DLD1 (cell line): ENCODE measurements at regions not wholly inside any gene's neighbourhood (a gene's known extent, or its start where the extent isn't known, plus 50 kb on each side); places are given as distances from the start of the nearest gene placed in this dataset.

Experiments used
- in situ Hi-C: cut with HindIII; loops from 2 replicates; pipeline ENCODE4 v1.10.0; 2017; ENCODE audit warnings: low sequenced_read_pairs

DNA sequence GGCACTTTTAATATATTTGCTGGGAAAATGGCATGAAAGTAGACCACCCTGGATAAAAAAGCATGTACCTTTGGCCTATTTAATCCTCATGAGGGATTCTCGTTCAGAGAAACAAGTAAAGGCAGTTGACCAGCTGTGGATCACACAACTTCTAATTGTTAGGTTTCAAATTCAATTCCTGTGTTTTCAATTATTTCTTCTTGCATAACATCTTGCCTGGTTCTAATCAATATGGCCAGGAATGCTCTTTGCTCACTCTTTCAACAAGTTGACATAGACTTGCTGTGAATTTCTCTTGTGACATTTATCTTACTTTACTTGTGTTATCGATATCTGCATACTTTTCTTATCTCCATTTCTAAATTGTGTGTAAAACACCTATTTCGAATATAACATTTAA, 211.8 kb downstream of the SLC7A11 start:
- in situ Hi-C loops = no loop called here

DNA sequence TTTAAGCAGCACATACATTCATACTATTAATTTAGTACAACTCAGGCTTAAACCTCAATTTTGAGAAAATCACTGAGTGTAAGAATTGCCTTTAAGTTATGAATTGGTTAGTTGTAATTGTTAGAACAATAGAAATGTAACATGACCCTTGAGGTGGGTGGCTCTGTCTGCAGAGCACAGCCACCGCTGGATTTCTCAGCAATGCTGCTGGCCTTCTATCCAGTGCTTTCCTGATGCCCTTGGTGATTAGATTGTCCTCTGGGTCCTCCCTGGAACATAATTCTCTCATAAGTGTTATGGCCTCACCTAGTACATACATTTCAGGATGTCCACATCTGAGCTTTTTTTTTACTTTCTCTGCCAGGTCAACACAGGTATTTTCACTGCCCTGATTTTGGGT, 213.2 kb downstream of the SLC7A11 start:
- in situ Hi-C loops = no loop called here

DNA sequence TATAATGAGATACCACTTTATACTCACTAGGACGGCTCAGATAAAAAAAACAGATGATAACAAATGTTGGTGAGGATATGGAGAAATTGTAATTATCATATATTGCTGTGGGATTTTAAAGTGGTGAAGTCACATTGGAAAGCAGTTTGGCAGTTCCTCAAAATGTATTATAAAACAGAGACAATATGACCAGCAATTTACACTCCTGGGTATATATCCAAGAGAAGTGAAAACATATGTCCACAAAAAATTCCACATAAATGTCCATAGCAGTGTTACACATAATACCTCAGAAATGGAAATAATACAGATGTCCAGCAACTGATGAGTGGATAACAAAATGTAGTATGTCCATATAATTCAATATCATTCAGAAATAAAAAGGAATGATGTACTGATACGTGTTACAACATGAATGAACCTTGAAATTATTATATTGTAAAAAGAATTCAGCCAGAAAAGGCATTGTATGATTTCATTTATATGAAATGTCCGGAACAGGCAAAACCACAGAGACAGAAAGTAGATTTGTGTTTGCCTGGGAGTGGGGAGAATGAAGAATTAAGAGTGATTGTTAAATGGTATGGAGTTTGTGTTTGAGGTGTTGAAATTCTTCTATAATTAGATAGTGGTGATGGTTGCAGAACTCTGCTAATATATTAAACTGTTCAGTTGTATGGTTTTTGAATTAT, 220.9 kb downstream of the SLC7A11 start:
- in situ Hi-C loops = no loop called here

DNA sequence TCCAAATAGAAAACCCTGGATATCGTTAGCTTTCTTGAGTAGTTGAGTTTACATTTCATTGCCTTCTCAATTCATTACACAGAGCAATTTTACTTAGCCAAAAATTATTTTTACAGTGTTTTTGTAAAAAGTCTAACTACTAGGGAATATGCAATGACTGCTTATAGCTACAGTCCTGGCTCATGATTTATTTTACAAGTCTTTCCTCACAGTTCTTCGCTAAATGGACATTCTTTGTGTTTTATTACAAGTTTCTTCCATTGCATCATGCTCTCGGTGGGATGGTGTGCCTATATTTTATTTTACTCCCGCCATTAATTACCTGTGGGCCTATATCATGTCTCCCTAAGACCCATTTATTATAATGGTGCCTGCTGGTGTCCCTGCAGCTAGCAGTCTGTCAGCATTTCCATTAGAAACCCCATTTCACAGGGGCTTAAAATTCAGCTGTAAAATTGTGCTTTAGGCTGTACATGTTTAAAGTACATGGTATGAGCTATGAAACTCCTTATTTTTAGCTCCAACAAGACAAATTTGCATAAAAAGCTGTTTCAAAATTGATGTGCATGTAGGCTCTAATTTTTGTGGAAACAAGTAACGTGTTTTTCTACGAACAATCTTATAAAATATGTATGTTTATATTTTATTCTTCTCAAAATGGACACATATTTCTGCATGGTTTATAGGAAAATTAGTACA, 227.4 kb downstream of the SLC7A11 start:
- in situ Hi-C loops = no loop called here

DNA sequence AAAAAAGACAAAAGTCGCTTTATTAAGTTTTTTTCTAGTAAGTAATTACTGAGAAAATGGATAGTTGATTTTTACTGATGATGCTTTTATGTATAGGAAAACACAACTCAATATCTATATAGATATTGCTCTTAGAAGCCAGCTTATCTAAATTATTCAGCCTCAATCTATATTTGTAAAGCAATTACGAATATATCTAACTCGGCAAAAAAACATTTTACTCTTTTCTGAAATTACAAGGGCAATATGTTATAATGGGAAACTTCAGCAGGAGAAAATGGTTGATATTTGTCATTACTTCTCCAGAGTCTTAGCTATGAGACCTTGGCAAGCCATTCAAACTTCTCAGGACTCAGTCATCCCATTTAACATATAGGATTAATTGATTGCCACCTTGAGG, 228.5 kb downstream of the SLC7A11 start:
- in situ Hi-C loops = no loop called here

DNA sequence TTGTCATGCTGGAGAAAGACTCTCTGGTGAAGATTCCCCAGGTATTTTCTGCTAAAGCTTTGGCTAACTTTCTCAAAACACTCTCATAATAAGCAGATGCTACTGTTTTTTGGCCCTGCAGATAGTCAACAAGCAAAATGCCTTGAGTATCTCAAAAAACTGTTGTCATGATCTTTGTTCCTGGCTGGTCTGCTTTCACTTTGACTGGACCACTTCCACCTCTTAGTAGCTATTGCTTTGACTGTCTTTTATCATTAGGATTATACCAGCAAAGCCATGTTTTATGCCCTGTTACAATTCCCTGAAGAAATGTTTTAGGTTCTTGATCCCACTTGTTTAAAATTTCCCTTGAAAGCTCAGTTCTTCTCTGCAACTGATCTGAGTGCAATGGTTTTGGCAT, 231.5 kb downstream of the SLC7A11 start:
- in situ Hi-C loops = no loop called here

DNA sequence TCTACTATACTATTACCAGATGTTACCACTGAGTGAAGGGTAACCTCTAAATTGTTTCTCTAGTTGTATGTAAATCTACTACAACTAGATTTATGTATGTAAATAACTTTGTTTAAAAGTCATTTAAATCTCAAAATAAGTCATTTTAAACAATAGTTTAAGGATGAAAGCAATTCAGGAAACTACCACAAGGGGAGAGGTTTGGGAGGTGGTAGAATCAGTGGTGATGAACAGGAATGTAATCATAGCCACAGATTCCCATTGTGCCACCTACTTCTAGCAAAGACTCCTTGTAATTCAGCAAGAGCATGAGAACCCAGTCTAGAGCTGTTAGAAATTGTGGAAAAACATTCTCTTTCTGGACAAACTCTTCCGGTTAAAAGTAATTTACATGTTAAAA, 234.6 kb downstream of the SLC7A11 start:
- in situ Hi-C loops = no loop called here

DNA sequence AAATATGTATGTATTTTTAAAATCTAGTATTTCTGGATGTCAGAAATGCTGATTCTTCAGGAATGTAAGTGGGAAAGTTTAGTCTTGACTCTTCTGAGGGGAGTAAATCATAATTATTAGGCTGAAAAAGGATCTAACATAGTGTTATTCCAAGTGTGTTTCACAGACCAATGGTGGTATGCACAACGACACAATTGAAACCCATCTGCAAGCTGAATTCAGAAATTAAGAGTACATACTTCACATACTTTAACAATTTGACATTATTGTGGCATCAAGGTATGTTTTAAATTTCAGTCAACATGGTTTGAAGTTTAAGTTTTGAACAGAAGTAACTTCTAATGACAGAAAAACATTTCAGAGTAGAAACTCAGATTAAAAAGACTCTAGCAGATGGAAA, 236.7 kb downstream of the SLC7A11 start:
- in situ Hi-C loops = no loop called here

DNA sequence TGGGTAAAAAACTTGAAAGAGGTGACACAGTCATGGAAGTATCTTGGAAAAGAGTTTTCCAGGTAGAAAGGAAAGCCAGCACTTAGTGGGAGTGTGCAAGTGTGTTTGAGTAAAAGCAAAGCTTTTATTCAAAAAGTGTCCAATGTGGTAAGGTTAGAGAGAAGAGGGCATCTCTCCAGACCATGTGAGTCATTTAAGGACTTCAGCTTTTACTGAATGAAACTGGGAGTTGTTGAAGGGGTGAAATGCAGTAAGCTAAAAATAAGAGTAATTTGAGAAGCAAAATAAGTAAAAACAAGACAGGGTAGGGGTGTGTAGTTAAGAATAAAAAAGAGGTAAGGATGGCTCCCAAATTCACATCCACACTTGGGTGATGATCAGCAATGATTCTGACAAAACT, 238.9 kb downstream of the SLC7A11 start:
- in situ Hi-C loops = no loop called here

DNA sequence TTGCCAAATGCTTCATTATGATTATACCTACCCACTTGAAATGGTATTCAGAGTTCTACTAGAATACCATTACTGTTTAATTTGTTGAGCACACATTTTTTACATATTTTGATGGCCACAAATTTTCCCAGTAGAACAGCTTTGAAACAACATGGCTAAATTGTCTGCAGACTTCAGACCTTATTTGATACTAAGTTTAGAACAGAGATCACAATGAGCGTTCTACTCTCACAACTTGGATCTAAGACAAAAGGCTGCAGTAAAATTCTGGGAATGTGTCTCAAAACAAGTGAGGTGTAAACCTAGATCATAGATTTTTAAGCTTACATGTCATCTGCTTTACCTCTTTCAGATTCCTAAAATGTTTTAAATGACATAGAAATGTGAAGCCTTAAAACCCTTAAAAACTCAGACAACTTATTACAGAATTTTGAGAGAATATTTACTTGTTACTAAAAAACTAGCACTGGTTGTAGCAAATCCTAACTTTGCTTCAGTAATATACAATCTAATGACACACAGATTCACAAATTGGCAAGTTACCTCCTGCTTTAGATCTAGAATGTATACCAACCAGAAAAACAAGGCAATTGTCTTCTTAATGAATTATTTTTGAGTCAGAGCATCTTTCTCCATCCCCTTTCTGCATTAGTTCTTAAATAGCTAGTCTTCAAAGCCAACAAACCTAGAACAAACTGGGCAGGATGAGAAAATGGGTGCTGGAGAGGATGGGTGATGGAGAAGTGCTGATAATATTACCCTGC, 243.3 kb downstream of the SLC7A11 start:
- in situ Hi-C loops = no loop called here

DNA sequence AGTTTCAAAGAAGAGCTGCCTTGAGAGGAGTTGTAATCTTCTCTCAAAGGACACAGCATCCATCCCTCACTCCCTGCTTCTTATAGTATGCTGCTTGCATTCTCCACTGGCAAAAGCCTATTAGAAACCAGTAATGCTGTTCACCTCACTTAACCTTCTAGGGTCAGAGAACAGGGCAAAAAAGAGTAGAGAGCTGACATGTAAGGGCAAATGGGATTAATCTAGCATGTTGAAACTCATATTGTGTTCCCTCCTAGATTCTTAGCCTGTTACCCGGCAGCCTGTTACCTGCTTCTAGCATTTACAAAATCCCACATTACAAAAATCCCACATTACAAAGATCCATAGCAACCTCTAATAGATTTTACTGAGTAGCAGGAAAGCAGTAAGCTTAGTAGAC, 244.7 kb downstream of the SLC7A11 start:
- in situ Hi-C loops = no loop called here

DNA sequence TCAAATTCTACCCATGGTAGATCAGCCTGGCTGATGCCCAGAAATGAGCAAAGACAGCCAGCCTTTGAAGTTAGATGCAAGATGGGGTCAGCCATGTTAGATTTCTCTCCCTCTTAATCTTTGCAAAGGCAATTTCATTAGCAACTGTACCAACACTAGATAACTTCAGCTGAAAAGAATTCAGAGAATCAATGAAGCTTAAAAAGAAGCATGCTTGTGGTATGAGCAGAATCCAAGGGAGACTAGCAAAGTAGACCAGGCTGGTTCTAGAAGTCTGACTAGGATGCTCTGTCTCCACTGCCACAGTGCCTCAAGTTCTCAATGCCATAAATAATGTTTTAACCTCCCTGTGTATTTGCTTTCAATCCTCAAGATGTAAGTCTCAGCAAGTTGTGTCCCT, 247.3 kb downstream of the SLC7A11 start:
- in situ Hi-C loops = no loop called here

DNA sequence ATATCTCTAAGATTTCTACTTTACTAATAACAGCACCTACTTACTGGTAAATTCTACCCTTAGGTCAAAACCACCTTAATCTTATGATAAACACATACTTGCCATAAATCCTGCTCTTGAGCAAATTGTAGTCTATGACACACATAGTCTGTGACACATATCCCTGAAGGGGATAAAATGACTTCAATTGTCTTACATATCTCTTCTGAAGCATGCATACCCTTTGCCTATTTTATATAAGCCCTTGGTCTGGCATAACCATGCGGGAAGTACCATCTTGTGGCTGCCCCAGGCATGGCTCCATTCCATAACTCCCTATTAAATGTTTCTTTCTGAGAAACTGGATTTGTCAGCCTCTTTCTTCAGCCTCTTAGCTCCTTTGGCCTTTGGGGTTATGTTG, 248.9 kb downstream of the SLC7A11 start:
- in situ Hi-C loops = no loop called here

DNA sequence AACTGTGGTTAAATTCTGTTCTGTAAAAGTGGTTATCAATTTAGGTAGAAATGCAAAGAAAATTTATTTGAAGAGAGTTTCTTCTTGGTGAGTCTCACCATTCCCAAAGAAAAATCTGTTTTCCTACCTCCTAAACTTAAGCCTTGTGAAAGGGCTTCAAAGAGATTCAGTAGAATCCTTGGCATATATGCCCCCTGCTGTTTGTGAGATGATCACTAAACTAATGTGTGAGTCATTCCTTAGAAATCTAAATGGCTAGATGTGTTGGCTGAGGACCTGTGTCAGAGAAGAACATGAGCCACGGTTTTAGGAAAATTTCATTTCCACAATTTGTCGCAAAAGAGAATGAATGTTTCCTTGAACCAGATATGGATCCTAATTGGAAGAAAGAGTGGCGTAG, 260.9 kb downstream of the SLC7A11 start:
- in situ Hi-C loops = no loop called here

DNA sequence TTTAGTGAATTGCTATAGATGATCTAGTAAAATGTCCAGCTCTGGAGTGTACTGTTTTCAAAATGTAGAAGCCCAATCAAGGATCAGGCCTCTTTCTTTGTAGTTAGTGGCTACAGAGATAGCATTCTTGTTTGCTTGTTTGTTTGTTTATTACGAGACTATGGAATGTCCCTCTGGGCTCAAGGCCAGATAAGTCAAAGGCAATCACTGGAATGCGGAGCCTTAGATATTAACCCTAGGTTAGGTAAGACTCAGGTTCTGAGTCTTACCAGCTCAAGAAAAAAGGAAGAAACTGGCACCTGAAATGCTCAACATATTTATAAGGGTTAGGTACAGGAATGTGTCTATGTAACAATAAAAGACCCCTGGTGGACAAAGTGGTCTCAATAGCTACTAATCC, 261.5 kb downstream of the SLC7A11 start:
- in situ Hi-C loops = no loop called here

DNA sequence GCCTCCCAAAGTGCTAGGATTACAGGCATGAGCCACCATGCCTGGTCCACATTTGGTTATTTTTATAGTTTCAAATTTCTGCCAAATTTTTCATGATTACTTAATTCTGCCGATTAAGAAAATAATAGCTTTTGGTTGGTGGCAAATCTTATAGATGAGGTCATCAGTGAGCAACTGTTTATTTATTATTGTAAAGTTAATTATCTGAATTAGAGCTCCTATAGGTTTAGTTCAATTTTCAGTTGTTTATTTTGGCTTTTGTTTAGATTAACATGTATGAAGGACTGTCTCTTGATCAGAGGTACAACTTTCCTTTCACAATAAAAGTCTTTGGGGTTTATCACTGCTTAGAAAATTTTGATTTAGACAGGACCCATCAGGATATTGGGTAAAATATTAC, 262.2 kb downstream of the SLC7A11 start:
- in situ Hi-C loops = no loop called here

DNA sequence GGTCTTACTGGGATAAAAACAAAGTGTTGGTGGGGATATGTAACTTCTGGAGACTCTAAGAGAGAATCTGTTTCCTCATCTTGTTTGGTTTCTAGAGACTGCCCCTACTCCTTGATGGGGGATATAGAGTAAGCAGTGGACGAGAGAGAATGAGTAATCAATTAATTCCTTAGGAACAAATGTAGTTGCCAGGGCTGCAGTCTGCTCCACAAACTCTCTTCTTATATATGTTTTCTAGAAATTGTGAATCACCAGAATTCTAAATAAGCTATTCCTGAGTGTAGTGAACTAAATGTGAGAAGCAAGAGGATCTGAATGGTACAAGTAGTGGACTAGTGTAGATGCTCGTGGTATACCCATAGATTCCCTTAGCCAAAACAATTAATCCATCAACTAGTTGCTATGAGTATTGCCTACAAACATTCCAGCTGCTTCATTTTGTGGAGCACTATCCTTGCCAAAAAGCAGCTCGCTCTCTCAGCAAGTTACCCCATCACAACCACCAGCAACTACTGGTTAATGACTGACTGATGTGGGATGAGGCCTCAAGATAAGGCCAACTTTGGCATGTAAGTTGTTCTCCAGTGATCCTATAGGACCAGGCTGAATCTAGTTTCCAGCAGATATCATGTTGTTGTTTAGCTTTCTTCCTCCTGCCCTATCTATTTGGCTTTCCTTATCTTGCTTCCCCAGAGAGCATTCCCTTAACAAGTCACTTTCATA, 273.0 kb downstream of the SLC7A11 start:
- in situ Hi-C loops = no loop called here

DNA sequence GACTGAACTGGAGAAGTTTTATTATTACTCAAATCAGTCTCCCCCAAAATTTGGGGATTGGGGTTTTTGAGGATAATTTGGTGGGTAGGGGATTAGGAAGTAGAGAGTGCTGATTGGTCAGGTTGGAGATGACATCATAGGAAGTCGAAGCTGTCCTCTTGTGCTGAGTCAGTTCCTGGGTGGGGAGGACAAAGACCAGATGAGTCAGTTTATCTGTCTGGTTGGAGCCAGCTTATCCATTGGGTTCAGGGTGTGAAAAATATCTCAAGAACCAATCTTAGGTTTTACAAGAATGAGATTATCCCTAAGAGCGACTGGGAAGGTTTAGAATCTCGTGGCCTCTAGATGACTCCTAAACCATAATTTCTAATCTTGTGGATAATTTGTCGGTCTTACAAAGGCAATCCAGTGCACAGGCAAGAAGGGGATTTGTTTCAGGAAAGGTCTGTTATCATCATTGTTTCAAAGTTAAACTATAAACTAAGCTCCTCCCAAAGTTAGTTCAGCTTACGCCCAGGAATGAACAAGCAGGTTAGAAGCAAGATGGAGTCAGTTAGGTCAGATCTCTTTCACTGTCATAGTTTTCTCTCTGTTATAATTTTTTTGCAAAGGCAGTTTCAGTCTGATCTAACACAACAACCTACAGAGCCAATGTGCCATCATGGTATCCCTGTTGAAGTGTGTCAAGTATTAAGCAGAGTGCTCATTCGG, 274.5 kb downstream of the SLC7A11 start:
- in situ Hi-C loops = no loop called here

DNA sequence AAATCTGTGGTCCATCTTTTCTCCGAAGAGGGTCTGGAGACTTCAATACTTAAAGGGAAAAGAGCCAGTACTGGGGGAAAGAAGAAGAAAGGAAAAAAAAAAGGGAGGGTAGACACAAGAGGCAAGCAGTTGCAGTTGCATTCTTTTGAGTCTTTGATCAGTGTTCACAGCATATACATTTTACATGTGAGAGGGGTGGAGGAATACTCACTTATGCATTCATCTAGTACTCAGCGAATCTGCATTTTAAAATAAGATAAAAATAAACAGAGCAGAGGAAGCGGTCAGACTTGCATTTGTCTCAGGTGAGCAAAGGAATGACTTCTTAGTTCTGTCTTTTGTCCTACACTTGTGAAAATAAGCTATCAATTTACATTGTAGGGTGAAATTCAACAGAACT, 275.6 kb downstream of the SLC7A11 start:
- in situ Hi-C loops = no loop called here

DNA sequence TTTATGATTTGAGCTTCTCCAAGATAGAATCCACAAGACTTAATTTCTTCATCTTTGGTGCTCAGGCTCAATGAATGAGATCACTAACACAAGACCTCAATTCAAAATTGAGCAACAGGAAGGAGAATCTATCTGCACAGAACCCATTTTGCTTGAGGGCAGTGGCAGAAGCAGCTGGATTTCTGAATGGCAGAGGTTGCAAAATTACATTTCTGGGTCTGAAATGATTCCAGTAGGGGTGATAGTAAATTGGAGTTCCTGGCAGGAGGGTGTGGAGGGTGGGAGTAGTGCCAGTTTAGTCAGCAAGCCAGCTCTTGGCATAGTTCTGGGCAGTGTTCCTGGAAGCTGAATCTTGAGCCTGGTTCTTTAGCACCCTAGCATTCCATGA, 281.1 kb downstream of the SLC7A11 start:
- in situ Hi-C loops = no loop called here
